ENCODE measurements at regions not wholly inside any gene's neighbourhood (a gene's known extent, or its start where the extent isn't known, plus 50 kb on each side); places are given as distances from the start of the nearest gene placed in this dataset.

- TF ChIP-seq, protein P1, sequence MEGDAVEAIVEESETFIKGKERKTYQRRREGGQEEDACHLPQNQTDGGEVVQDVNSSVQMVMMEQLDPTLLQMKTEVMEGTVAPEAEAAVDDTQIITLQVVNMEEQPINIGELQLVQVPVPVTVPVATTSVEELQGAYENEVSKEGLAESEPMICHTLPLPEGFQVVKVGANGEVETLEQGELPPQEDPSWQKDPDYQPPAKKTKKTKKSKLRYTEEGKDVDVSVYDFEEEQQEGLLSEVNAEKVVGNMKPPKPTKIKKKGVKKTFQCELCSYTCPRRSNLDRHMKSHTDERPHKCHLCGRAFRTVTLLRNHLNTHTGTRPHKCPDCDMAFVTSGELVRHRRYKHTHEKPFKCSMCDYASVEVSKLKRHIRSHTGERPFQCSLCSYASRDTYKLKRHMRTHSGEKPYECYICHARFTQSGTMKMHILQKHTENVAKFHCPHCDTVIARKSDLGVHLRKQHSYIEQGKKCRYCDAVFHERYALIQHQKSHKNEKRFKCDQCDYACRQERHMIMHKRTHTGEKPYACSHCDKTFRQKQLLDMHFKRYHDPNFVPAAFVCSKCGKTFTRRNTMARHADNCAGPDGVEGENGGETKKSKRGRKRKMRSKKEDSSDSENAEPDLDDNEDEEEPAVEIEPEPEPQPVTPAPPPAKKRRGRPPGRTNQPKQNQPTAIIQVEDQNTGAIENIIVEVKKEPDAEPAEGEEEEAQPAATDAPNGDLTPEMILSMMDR (IDR thresholded peaks at IDR 0.05) = no peak
- TF ChIP-seq EZH2 (IDR thresholded peaks at IDR 0.05; ENCODE audit: borderline replicate concordance, insufficient read depth, low read depth, low read length, poor library complexity, severe bottlenecking) = no peak
Measured at GRCh38 chr2:66059332-66059731, 375.6 kb upstream of the MEIS1 start.

All from B cell (primary cell).